Skeletal muscle cell (primary cell): ENCODE measurements at regions not wholly inside any gene's neighbourhood (a gene's known extent, or its start where the extent isn't known, plus 50 kb on each side); places are given as distances from the start of the nearest gene placed in this dataset.
"Not testable (repeated sequence)": the region's sequence is repeated elsewhere in the genome, so short reads cannot be mapped to it uniquely, and the experiment has no call there.

Experiments
- DNase-seq: peaks from one replicate; pipeline ENCODE4 v3.0.0-alpha.2; 2010; ENCODE audit warnings: low read depth
- H3K4me3 ChIP-seq: 2 replicates; pipeline ENCODE4 v1.5.1; 2011; ENCODE audit warnings: low read depth, mild to moderate bottlenecking, control low read depth, low read length, moderate library complexity

GRCh38 chr1:47491341-47491753 lies 53.5 kb downstream of the FOXD2 start:
- no peak overlapping the region for H3K4me3 ChIP-seq
- no peak for DNase-seq

GRCh38 chr1:47495176-47495713 lies 57.4 kb downstream of the FOXD2 start:
- H3K4me3 ChIP-seq: no peak overlapping the region
- DNase-seq: no peak

- no peak overlapping the region for H3K4me3 ChIP-seq
- no peak for DNase-seq
These were observed 60.7 kb downstream of the FOXD2 start for GRCh38 chr1:47498551-47498950.

GRCh38 chr1:47501069-47501468 lies 63.2 kb downstream of the FOXD2 start:
- DNase-seq: no peak
- H3K4me3 ChIP-seq: no peak overlapping the region

- H3K4me3 ChIP-seq: no peak overlapping the region
- DNase-seq: no peak
These were observed 65.0 kb downstream of the FOXD2 start for GRCh38 chr1:47502746-47503370.

- DNase-seq, H3K4me3 ChIP-seq: not testable (repeated sequence)
These were observed 67.0 kb downstream of the FOXD2 start for GRCh38 chr1:47504840-47505239.

DNA sequence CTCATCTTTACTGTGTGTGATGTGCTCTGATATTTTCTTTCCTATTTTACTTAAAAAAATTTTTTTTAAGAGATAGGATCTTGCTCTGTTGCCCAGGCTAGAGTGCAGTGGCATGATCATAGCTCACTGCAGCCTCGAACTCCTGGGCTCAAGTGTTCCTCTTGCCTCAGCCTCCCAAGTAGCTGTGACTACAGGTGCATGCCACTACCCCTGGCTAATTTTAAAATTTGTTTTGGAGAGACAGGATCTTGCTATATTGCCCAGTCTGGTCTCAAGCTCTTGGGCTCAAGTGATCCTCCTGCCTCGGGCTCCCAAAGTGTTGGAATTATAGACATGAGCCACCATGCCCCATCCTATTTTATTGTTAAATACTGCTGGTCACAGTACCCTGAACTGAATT lies 67.4 kb downstream of the FOXD2 start:
- no peak overlapping the region for H3K4me3 ChIP-seq
- DNase-seq: no peak

DNA sequence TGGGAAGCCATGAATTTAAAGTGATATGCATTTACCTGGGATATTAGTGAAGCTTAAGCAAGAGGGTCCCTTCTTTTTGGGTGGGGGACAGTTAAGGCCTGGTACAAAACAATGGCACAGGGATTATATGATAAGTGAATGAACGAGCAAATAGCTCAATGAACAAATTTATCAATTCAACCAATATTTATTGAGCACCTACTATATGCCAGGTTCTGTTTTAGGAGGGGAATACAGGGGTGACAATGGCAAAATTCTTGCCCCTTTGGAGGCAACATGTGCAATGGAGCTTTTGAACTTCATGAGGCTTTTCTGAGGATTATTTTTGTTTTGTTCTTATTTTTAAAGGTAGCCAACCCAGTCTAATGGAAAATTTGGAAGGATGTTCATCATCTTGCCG lies 68.2 kb downstream of the FOXD2 start:
- no peak for DNase-seq
- no peak overlapping the region for H3K4me3 ChIP-seq

DNA sequence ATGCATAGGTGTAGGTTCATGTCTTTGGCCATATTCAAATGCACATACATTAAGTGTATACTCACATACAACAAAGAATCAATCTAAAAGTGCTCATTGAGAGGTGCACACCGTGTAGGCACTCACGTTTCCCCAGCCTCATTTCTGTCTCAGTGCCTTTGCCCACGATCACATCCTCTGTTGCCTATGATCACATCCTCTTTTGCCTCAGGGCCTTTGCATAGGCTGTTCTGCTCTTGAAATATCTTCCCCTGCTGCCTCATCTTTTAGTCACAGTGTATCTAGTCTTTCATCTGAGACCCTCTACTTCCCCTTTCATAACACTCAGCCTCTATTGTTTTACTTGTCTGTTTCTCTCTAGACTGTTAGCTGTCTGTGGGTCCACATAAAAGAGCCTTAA lies 69.3 kb downstream of the FOXD2 start:
- no peak overlapping the region for H3K4me3 ChIP-seq
- no peak for DNase-seq

- DNase-seq: no peak
- H3K4me3 ChIP-seq: peak overlapping the region; percentile 33
These were observed 70.2 kb downstream of the FOXD2 start for GRCh38 chr1:47507881-47508701.

DNA sequence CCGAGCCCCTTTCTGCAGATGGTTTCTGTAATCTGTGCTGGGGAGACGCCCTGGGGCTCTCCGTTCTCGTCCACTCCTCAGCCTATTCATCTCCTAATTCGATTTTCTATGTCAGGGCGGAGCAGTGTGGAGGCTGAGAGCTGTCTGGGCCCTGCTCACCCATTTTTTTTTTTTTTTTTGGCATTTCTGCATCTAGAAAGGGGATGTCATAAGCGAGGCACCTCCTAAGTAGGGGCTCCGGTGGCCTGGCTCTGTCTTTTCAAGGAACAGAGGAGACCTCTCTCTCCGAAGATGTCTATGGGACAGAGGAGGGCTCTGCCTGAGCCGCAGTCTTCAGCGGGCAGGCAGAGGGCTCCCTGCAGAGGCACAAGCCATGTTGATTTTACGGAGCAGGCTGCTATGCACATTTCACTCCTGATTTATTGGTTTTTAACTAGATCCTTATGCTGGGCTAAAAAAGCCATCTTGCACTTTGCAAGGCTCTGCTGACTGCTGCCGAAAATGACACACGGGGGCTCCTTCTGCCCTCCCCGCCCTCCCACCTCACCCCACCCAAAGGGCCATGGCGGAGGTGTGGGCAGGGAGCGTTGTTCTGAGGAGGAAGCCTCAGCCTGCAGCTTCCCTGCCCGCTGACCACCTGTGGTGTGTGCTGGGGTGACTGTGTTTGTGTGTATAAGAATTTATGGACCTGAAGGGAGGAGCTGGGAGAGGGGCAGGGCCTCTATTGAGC lies 71.0 kb downstream of the FOXD2 start:
- peak overlapping the region; percentile 33 for H3K4me3 ChIP-seq
- DNase-seq: no peak

- no peak overlapping the region for H3K4me3 ChIP-seq
- no peak for DNase-seq
These were observed 72.5 kb downstream of the FOXD2 start for GRCh38 chr1:47510282-47510811.

GRCh38 chr1:47511825-47512224 lies 74.0 kb downstream of the FOXD2 start:
- no peak for DNase-seq
- H3K4me3 ChIP-seq: no peak overlapping the region

DNA sequence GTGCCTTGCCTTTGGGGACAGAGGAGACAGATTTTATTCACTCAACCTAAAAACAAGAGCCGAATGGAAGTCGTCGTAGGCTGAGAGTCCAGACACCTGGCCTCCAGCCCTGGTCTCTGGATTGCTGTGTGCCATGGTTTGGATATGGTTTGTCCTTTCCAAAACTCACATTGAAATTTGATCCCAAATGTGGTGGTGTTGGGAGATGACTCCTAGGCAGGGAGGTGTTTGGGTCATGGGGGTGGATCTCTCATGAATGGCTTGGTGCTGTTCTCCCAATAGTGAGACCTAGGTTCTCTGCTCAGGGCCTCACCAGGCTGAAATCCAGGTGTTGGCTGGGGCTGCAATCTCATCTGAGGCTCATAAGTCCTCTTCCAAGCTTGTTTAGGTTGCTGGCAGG lies 75.5 kb downstream of the FOXD2 start:
- H3K4me3 ChIP-seq: no peak overlapping the region
- DNase-seq: no peak

DNA sequence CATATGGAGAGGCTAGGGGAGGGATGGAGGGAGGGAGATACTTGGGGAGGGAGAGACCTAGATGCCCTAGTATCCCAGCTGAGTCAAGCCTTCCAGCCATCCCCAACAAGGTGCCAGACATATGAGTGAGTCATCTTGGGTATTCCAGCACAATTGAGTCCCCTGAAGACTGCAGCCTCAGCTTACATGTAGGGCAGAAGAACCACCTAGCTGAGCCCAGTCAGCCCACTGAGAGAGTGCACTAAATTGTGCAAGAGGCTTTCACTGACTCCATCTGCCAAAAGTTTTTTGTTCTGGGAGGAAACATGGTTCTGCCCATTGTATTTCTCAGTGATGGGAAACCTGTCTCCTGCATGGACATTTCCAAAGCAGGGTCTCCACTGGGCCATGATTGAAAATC lies 76.4 kb downstream of the FOXD2 start:
- DNase-seq: no peak
- no peak overlapping the region for H3K4me3 ChIP-seq

GRCh38 chr1:47515164-47515789 lies 77.4 kb downstream of the FOXD2 start:
- H3K4me3 ChIP-seq: no peak overlapping the region
- DNase-seq: no peak

DNA sequence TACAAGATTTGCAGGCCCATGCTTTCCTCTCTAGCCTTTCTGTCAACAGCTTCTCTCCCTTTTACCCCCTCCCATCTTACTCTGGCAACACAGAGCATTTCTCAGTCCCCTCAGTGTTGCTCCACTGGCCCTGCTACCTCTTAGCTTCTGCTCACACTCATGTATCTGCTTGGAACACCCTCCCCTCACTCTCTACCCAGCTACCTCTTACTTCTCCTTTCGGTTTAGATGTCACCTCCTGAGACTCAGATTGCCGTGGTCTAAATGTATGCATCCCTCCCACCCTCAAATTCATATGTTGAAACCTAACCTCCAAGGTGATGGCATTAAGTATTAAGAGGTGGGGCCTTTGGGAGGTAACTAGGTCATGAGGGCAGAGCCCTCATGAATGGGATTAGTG lies 80.1 kb downstream of the FOXD2 start:
- H3K4me3 ChIP-seq: no peak overlapping the region
- no peak for DNase-seq

DNA sequence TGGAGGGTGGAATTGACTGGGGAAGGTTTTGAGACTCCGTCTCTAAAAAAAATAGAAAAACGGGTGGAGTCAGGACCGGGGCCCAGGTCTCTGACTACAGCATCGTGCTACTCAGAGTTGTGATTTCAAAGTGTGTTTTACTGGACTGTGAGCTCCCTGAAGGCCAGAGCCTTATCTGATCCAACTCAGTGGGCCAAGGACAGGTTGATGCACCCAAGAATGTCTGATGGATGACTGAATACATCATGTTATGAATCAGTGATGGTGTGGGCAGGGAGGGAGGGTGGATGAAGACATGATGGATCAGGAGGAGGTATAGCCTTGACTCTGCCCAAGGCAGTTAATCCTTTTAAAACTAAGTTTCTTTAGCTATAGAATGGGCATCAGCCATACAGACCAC lies 81.6 kb downstream of the FOXD2 start:
- DNase-seq: no peak
- no peak overlapping the region for H3K4me3 ChIP-seq

- DNase-seq: no peak
- H3K4me3 ChIP-seq: no peak overlapping the region
These were observed 82.1 kb downstream of the FOXD2 start for GRCh38 chr1:47519971-47520370.
